IMR-90 (cell line): ENCODE measurements at regions not wholly inside any gene's neighbourhood (a gene's known extent, or its start where the extent isn't known, plus 50 kb on each side); places are given as distances from the start of the nearest gene placed in this dataset.

Experiments used
- MAZ ChIP-seq: IDR thresholded peaks from 2 replicates; pipeline ENCODE4 v1.6.1; 2012; ENCODE audit warnings: low read depth, mild to moderate bottlenecking, low read length, improper control_type of control experiment, moderate library complexity, borderline replicate concordance
- POLR2A ChIP-seq: IDR thresholded peaks from 2 replicates; pipeline ENCODE4 v1.6.1; 2012; ENCODE audit warnings: mild to moderate bottlenecking, low read depth, low read length
- RCOR1 ChIP-seq: IDR thresholded peaks from 2 replicates; pipeline ENCODE4 v1.6.1; 2012; ENCODE audit warnings: mild to moderate bottlenecking, low read length, improper control_type of control experiment; ENCODE audit not compliant: insufficient replicate concordance
- SMC3 ChIP-seq: fragments of 150-350 bp; IDR thresholded peaks from 2 replicates; pipeline ENCODE4 v1.6.1; 2016; ENCODE audit warnings: low read depth, mild to moderate bottlenecking, antibody characterized with exemption, low read length, moderate library complexity
- TF ChIP-seq, protein P1 (sequence below): conservative IDR thresholded peaks from 2 replicates; pipeline ENCODE4 v1.5.1; 2012; ENCODE audit warnings: mild to moderate bottlenecking, low read depth, low read length, improper control_type of control experiment

DNA sequence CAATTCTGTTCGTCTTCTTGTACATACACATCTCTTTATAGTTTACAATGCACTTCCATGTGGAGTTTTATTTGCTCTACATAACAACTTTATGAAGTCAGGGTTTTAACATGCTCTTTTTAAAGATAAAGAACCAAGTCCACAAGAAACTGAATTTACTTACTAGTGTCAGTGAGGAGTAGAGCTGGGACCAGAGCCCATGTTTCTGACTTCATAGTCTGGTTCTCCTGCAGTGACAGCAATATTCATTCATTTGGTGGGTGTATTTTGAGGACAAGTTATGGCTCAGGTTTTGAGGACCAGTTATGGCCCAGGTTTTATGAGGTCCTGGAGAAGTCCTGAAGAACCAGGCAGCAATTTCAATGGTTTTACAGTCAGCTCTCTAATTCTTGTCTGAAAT is 481.9 kb upstream of the TNC start:
- TF ChIP-seq RCOR1 (no peak), MAZ (no peak), SMC3 (no peak), POLR2A (no peak)
- TF ChIP-seq, protein P1, sequence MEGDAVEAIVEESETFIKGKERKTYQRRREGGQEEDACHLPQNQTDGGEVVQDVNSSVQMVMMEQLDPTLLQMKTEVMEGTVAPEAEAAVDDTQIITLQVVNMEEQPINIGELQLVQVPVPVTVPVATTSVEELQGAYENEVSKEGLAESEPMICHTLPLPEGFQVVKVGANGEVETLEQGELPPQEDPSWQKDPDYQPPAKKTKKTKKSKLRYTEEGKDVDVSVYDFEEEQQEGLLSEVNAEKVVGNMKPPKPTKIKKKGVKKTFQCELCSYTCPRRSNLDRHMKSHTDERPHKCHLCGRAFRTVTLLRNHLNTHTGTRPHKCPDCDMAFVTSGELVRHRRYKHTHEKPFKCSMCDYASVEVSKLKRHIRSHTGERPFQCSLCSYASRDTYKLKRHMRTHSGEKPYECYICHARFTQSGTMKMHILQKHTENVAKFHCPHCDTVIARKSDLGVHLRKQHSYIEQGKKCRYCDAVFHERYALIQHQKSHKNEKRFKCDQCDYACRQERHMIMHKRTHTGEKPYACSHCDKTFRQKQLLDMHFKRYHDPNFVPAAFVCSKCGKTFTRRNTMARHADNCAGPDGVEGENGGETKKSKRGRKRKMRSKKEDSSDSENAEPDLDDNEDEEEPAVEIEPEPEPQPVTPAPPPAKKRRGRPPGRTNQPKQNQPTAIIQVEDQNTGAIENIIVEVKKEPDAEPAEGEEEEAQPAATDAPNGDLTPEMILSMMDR: no peak
